B cell (primary cell): ENCODE measurements at regions not wholly inside any gene's neighbourhood (a gene's known extent, or its start where the extent isn't known, plus 50 kb on each side); places are given as distances from the start of the nearest gene placed in this dataset.
A peak's percentile ranks its signal among the peaks of the same experiment; 100 is the strongest.

Source experiments
- ATAC-seq: fragments of 200-7000 bp; cut with Tn5 transposase; one replicate; pipeline ENCODE4 v1.10.0; 2021; ENCODE audit warnings: low read depth, mild to moderate bottlenecking, moderate number of reproducible peaks, moderate library complexity
- CTCF ChIA-PET: fragments of 350-600 bp; sonication (Branson Sonifier 250); formaldehyde crosslinking; loops from one replicate; lab custom pipeline; 2021; ENCODE audit warnings: antibody characterized with exemption, inconsistent platforms; lab: Charles Lee
- POLR2A ChIA-PET: fragments of 350-600 bp; sonication (Branson Sonifier 250); formaldehyde crosslinking; loops from one replicate; lab custom pipeline; 2021; ENCODE audit warnings: antibody characterized with exemption; lab: Charles Lee
- DNase-seq: peaks from one replicate; pipeline ENCODE4 v3.0.0; 2013
- H2AFZ ChIP-seq: 2 replicates; pipeline ENCODE4 v1.6.1; 2012; ENCODE audit warnings: mild to moderate bottlenecking, low read depth, low read length; ENCODE audit not compliant: insufficient read depth, poor library complexity, severe bottlenecking
- H3K27ac ChIP-seq, 2 donors: 1 replicate in 1 of 2; 2 replicates in 1 of 2; pipeline ENCODE4 v1.5.1; 2012 to 2013; ENCODE audit warnings: low read length in 2 of 2, mild to moderate bottlenecking in 2 of 2, moderate library complexity in 1 of 2
- H3K27me3 ChIP-seq, 4 experiments: fragments of 200-600 bp in 1 of 4; sonication (generic) in 1 of 4; replicated peaks in 1 of 4; 1 replicate in 2 of 4; 2 replicates in 2 of 4; pipeline versions ENCODE4 v1.6.1 to v1.7.0; 2013 to 2016; ENCODE audit warnings: low read length in 3 of 4, mild to moderate bottlenecking in 2 of 4, mixed read lengths in 1 of 4, moderate library complexity in 1 of 4; ENCODE audit not compliant: insufficient read depth in 4 of 4, control insufficient read depth in 3 of 4; ENCODE audit errors: control extremely low read depth in 1 of 4
- H3K36me3 ChIP-seq, 2 experiments: replicated peaks in 1 of 2; 1 replicate in 1 of 2; 2 replicates in 1 of 2; pipeline versions ENCODE4 v1.6.1 to v1.7.1; 2013; ENCODE audit warnings: low read length in 1 of 2; ENCODE audit not compliant: insufficient read depth in 2 of 2, control insufficient read depth in 1 of 2; ENCODE audit errors: control extremely low read depth in 1 of 2, extremely low read depth in 1 of 2
- H3K4me1 ChIP-seq, 2 donors: fragments of 200-600 bp in 1 of 2; sonication (generic) in 1 of 2; 1 replicate in 1 of 2; 2 replicates in 1 of 2; pipeline versions ENCODE4 v1.5.1 to v1.6.1; 2013 to 2017; ENCODE audit warnings: low read length in 2 of 2; ENCODE audit not compliant: control insufficient read depth in 2 of 2, insufficient read depth in 2 of 2
- H3K4me2 ChIP-seq: replicated peaks from 2 replicates; pipeline ENCODE3; 2012; ENCODE audit warnings: mild to moderate bottlenecking, low read depth, low read length; ENCODE audit not compliant: poor library complexity, severe bottlenecking
- H3K4me3 ChIP-seq, 5 experiments: fragments of 200-600 bp in 1 of 5; sonication (generic) in 1 of 5; 1 replicate in 3 of 5; 2 replicates in 2 of 5; pipeline versions ENCODE4 v1.5.1 to v1.7.0; 2011 to 2016; ENCODE audit warnings: low read length in 4 of 5, mild to moderate bottlenecking in 4 of 5, low read depth in 2 of 5, control low read depth in 1 of 5, moderate library complexity in 1 of 5; ENCODE audit not compliant: insufficient read depth in 1 of 5; ENCODE audit errors: control extremely low read depth in 1 of 5, extremely low read depth in 1 of 5
- H3K79me2 ChIP-seq: fragments of 200-600 bp; sonication (generic); one replicate; pipeline ENCODE4 v1.6.0; 2016; ENCODE audit warnings: low read length; ENCODE audit not compliant: control insufficient read depth, insufficient read depth
- H3K9ac ChIP-seq: fragments of 200-600 bp; sonication (generic); 2 replicates; pipeline ENCODE4 v1.6.1; 2017; ENCODE audit warnings: mild to moderate bottlenecking, low read length, moderate library complexity
- H3K9me3 ChIP-seq, 3 donors: one replicate each; pipeline versions ENCODE4 v1.6.1 to v1.7.1; 2013; ENCODE audit warnings: low read length in 2 of 3; ENCODE audit not compliant: control insufficient read depth in 2 of 3, insufficient read depth in 1 of 3; ENCODE audit errors: control extremely low read depth in 1 of 3
- H4K20me1 ChIP-seq: 2 replicates; pipeline ENCODE4 v1.6.0; 2012; ENCODE audit warnings: mild to moderate bottlenecking, low read length; ENCODE audit not compliant: insufficient read depth, control insufficient read depth, poor library complexity, severe bottlenecking
- H3K27ac Mint-ChIP-seq: one replicate; pipeline ENCODE4 v1.8.0; 2021; ENCODE audit warnings: mixed read lengths
- H3K27me3 Mint-ChIP-seq: one replicate; pipeline ENCODE4 v1.8.0; 2021; ENCODE audit warnings: mixed read lengths
- H3K4me1 Mint-ChIP-seq: one replicate; pipeline ENCODE4 v1.8.0; 2021; ENCODE audit warnings: mixed read lengths
- H3K4me3 Mint-ChIP-seq: one replicate; pipeline ENCODE4 v1.8.0; 2021; ENCODE audit warnings: mixed read lengths
- H3K9me3 Mint-ChIP-seq: one replicate; pipeline ENCODE4 v1.8.0; 2022; ENCODE audit warnings: mixed read lengths; ENCODE audit not compliant: insufficient read depth
- EZH2 ChIP-seq: IDR thresholded peaks from 2 replicates; pipeline ENCODE4 v1.6.1; 2012; ENCODE audit warnings: borderline replicate concordance, low read depth, mild to moderate bottlenecking, moderate library complexity, low read length; ENCODE audit not compliant: insufficient read depth, poor library complexity, severe bottlenecking
- WGBS: methylation state at CpG from one replicate; pipeline ENCODE4 v1.1.5; 2013; ENCODE audit warnings: missing lambda C conversion rate; ENCODE audit not compliant: insufficient coverage; 5-methylcytosine and 5-hydroxymethylcytosine counted together
- intact Hi-C: fragments of 100-400 bp; cut with micrococcal nuclease; formaldehyde crosslinking; loops from one replicate; pipeline ENCODE4 v1.10.0; 2022
- TF ChIP-seq, protein P1 (sequence below): fragments of 200-600 bp; IDR thresholded peaks from one replicate; pipeline ENCODE4 v1.8.0; 2022; ENCODE audit warnings: antibody characterized with exemption, mild to moderate bottlenecking

DNA sequence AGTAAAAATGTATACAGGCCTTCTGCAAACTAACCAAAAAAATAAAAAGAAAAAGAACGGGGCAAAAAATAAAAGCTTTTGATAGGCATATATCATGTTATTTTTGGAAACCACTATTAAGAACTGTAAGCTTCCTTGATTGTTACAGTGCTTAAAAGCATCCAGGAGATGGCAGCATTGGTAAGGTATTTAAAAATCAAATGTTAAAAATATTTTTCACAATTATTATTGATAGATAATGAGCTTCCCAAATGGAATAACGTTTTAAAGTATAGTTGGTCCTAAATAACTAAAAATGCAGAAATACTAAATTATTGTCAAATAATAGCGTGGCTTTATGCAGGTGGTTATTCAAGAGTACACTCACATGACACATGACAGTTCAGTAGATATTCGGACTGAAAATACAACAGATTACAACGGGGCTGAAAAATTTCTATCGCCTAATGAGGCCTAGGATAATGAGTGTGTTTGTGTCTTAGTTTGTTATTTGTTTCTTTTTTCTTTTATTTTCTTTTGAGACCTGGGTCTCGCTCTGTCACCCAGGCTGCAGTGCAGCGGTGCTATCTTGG, 127.2 kb upstream of the ATF7IP start:
- TF ChIP-seq, protein P1, sequence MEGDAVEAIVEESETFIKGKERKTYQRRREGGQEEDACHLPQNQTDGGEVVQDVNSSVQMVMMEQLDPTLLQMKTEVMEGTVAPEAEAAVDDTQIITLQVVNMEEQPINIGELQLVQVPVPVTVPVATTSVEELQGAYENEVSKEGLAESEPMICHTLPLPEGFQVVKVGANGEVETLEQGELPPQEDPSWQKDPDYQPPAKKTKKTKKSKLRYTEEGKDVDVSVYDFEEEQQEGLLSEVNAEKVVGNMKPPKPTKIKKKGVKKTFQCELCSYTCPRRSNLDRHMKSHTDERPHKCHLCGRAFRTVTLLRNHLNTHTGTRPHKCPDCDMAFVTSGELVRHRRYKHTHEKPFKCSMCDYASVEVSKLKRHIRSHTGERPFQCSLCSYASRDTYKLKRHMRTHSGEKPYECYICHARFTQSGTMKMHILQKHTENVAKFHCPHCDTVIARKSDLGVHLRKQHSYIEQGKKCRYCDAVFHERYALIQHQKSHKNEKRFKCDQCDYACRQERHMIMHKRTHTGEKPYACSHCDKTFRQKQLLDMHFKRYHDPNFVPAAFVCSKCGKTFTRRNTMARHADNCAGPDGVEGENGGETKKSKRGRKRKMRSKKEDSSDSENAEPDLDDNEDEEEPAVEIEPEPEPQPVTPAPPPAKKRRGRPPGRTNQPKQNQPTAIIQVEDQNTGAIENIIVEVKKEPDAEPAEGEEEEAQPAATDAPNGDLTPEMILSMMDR, result peak; percentile 90
- no peak for TF ChIP-seq EZH2
- Histone ChIP-seq H3K4me3 (no peak overlapping the region), H2AFZ (no peak overlapping the region), H3K79me2 (peaks cover 8% of the 10 kb centered on the region), H3K36me3 (no peaks in the 10 kb centered on the region), H3K9me3 (peaks cover 0 to 31% (median 10%) of the 10 kb centered on the region in 3 donors), H3K27ac (peak overlapping the region; percentile 96 to 99), H3K27me3 (no peaks in the 10 kb centered on the region), H4K20me1 (no peaks in the 10 kb centered on the region), H3K9ac (no peak overlapping the region), H3K4me1 (peaks cover 29% of the 10 kb centered on the region in 2 donors), H3K4me2 (peak overlapping the region; percentile 28)
- ChIA-PET POLR2A (interaction anchor here (0.5 to 1.6 kb wide), 2 partner anchors 15 to 127 kb away, joined by 5 to 8 read pairs; partner anchors contain the start of gene ATF7IP), CTCF (interaction anchor here (0.6 to 5.4 kb wide), 73 partner anchors 11 to 757 kb away, joined by 3 to 89 read pairs (median 5); partner anchors contain the start of gene ATF7IP)
- Mint-ChIP-seq H3K27ac (no peak overlapping the region), H3K4me3 (peak overlapping the region; percentile 33), H3K27me3 (no peaks in the 10 kb centered on the region), H3K4me1 (peaks cover 28% of the 10 kb centered on the region), H3K9me3 (peaks cover 3% of the 10 kb centered on the region)
- intact Hi-C loops, result loop anchor here (1.0 to 5.0 kb wide), 7 partner anchors 216 to 1644 kb away; partner anchors contain the start of gene STRAP
- DNase-seq (peak; percentile 65), ATAC-seq (no peak)
- 100% methylated on average over 2 of the region's 8 CpGs for WGBS
